Endothelial cell of umbilical vein (primary cell): ENCODE measurements at regions not wholly inside any gene's neighbourhood (a gene's known extent, or its start where the extent isn't known, plus 50 kb on each side); places are given as distances from the start of the nearest gene placed in this dataset.
"Not testable (repeated sequence)": the region's sequence is repeated elsewhere in the genome, so short reads cannot be mapped to it uniquely, and the experiment has no call there.

Experiments used
- BruUV-seq: library from RNA; stranded (reverse); fragments of 400-500 nt; replicated peaks from 2 replicates; lab custom pipeline; 2021; lab: Mats Ljungman, UMichigan
- CTCF ChIA-PET: fragments of 300-600, 350-600 bp; sonication (Branson Sonifier 250); formaldehyde crosslinking; loops from one replicate; lab custom pipeline; 2021; ENCODE audit warnings: antibody characterized with exemption, inconsistent platforms; lab: Charles Lee
- POLR2A ChIA-PET: fragments of 300-600, 350-600 bp; sonication (Branson Sonifier 250); formaldehyde crosslinking; loops from one replicate; lab custom pipeline; 2021; ENCODE audit warnings: antibody characterized with exemption, inconsistent platforms; lab: Charles Lee
- DNase-seq: peaks from one replicate; pipeline ENCODE4 v3.0.0-alpha.2; 2011; ENCODE audit warnings: low read depth, low spot score
- FAIRE-seq: peaks from 2 replicates; lab custom pipeline; 2011; peaks lifted over from hg19 to GRCh38; lab: Jason Lieb, UNC
- H2AFZ ChIP-seq: 2 replicates; pipeline ENCODE4 v1.6.0; 2012; ENCODE audit warnings: low read depth, low read length, control low read depth, inconsistent platforms
- H3K27ac ChIP-seq: 2 replicates; pipeline ENCODE4 v1.5.1; 2011; ENCODE audit warnings: low read depth, mild to moderate bottlenecking, control low read depth, low read length, moderate library complexity; ENCODE audit not compliant: insufficient read depth
- H3K27me3 ChIP-seq, 2 experiments: 2 replicates each; pipeline versions ENCODE4 v1.6.0 to v1.6.1; 2011; ENCODE audit warnings: low read length in 2 of 2, mixed read lengths in 1 of 2; ENCODE audit not compliant: control insufficient read depth in 2 of 2, insufficient read depth in 2 of 2
- H3K36me3 ChIP-seq, 2 experiments: 2 replicates in 1 of 2; 3 replicates in 1 of 2; pipeline ENCODE4 v1.5.1; 2011; ENCODE audit warnings: low read length in 2 of 2, mild to moderate bottlenecking in 1 of 2, moderate library complexity in 1 of 2; ENCODE audit not compliant: control insufficient read depth in 2 of 2, insufficient read depth in 2 of 2; ENCODE audit errors: extremely low read depth in 1 of 2
- H3K4me1 ChIP-seq: 3 replicates; pipeline ENCODE4 v1.5.1; 2011; ENCODE audit warnings: mild to moderate bottlenecking, low read length; ENCODE audit not compliant: control insufficient read depth, insufficient read depth; ENCODE audit errors: extremely low read depth
- H3K4me2 ChIP-seq: 2 replicates; pipeline ENCODE4 v1.6.1; 2011; ENCODE audit warnings: low read length, control low read depth, mixed read lengths; ENCODE audit not compliant: insufficient read depth
- H3K4me3 ChIP-seq, 3 experiments: fragments of 200-600 bp in 1 of 3; sonication (generic), shearing (Covaris generic) in 1 of 3; replicated peaks in 1 of 3; 2 replicates each; pipeline ENCODE4 v1.5.1; 2011 to 2016; ENCODE audit warnings: control low read depth in 3 of 3, low read length in 3 of 3, mild to moderate bottlenecking in 2 of 3, inconsistent platforms in 1 of 3, low read depth in 1 of 3, moderate library complexity in 1 of 3; ENCODE audit not compliant: insufficient read depth in 1 of 3
- H3K79me2 ChIP-seq: 2 replicates; pipeline ENCODE4 v1.6.0; 2012; ENCODE audit warnings: low read length, inconsistent platforms; ENCODE audit not compliant: control insufficient read depth, insufficient read depth
- H3K9ac ChIP-seq: replicated peaks from 2 replicates; pipeline ENCODE3; 2011; ENCODE audit warnings: low read length, control low read depth; ENCODE audit not compliant: insufficient read depth; ENCODE audit errors: extremely low read depth
- H3K9me1 ChIP-seq: replicated peaks from 3 replicates; pipeline ENCODE4 v1.6.0; 2011; ENCODE audit warnings: mild to moderate bottlenecking, low read length; ENCODE audit not compliant: control insufficient read depth, insufficient read depth; ENCODE audit errors: extremely low read depth
- H3K9me3 ChIP-seq: replicated peaks from 2 replicates; pipeline ENCODE4 v1.5.1; 2012; ENCODE audit warnings: low read length, inconsistent platforms; ENCODE audit not compliant: control insufficient read depth, insufficient read depth
- H4K20me1 ChIP-seq: replicated peaks from 2 replicates; pipeline ENCODE3; 2011; ENCODE audit warnings: mild to moderate bottlenecking, low read length; ENCODE audit not compliant: control insufficient read depth, insufficient read depth; ENCODE audit errors: extremely low read depth
- EZH2 ChIP-seq: IDR thresholded peaks from 2 replicates; pipeline ENCODE4 v1.6.1; 2012; ENCODE audit warnings: borderline replicate concordance, low read depth, mild to moderate bottlenecking, moderate library complexity, low read length, inconsistent platforms; ENCODE audit not compliant: severe bottlenecking
- FOS ChIP-seq: IDR thresholded peaks from 2 replicates; pipeline ENCODE4 v1.6.1; 2011; ENCODE audit warnings: mild to moderate bottlenecking, low read length, moderate library complexity, borderline replicate concordance; ENCODE audit not compliant: insufficient read depth
- GATA2 ChIP-seq: IDR thresholded peaks from 2 replicates; pipeline ENCODE4 v1.7.0; 2011; ENCODE audit warnings: low read depth, mild to moderate bottlenecking, moderate library complexity, mixed read lengths, low read length; ENCODE audit not compliant: insufficient read length, insufficient read depth
- JUN ChIP-seq: IDR thresholded peaks from 2 replicates; pipeline ENCODE4 v1.6.1; 2011; ENCODE audit warnings: borderline replicate concordance, low read depth; ENCODE audit not compliant: insufficient read length, insufficient read depth
- MYC ChIP-seq: IDR thresholded peaks from one replicate; pipeline ENCODE4 v1.6.1; 2011; ENCODE audit warnings: mild to moderate bottlenecking, low read depth, low read length
- POLR2A ChIP-seq: IDR thresholded peaks from 2 replicates; pipeline ENCODE4 v1.6.1; 2012; ENCODE audit warnings: low read depth, mild to moderate bottlenecking, control low read depth, low read length
- POLR2AphosphoS5 ChIP-seq: IDR thresholded peaks from 2 replicates; pipeline ENCODE4 v1.6.1; 2012; ENCODE audit warnings: low read depth, mild to moderate bottlenecking, control low read depth, low read length, moderate library complexity; ENCODE audit not compliant: insufficient read depth
- dilution Hi-C: fragments of 300-500 bp; cut with MboI; formaldehyde crosslinking; loops from one replicate; pipeline ENCODE4 v1.15.0; 2019; ENCODE audit warnings: low sequenced_read_pairs; ENCODE audit not compliant: extremely low pct_ligation_motif_present
- intact Hi-C: fragments of 100-400 bp; cut with micrococcal nuclease; formaldehyde crosslinking; loops from one replicate; pipeline ENCODE4 v1.10.0; 2022
- TF ChIP-seq, protein P1 (sequence below), 2 donors: IDR thresholded peaks; 1 replicate in 1 of 2; 2 replicates in 1 of 2; pipeline ENCODE4 v1.5.1; 2011; ENCODE audit warnings: low read length in 2 of 2, mild to moderate bottlenecking in 2 of 2, moderate library complexity in 2 of 2, control low read depth in 1 of 2, inconsistent platforms in 1 of 2, low read depth in 1 of 2; ENCODE audit not compliant: insufficient read depth in 1 of 2; ENCODE audit errors: extremely low read depth in 1 of 2
- TF ChIP-seq, protein P2 (sequence below): IDR thresholded peaks from 2 replicates; pipeline ENCODE4 v1.6.1; 2011; ENCODE audit not compliant: insufficient read depth, insufficient read length

DNA sequence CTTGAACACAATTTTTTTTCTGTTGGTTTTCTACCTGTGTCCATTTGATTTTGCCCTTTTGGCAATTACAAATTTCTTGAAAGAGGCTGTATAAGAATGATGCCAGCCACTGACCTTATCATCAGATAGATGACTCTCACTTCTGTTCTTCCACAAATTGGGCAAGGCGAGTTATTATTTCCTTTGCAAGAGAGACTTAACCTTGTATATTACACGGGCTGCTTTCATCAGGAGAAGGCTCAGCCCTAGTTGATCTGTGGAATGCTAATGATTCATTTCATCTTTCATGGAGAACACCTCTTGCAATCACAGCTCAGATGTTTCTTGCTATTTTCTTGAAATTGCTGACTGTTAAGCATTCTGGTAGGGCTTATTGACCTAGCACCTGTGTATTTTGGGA is 1155.4 kb downstream of the STIM2 start:
- Histone ChIP-seq H4K20me1 (no peaks in the 10 kb centered on the region), H3K36me3 (no peaks in the 10 kb centered on the region), H3K9ac (no peak overlapping the region), H3K4me2 (no peak overlapping the region), H3K9me1 (no peaks in the 10 kb centered on the region), H3K79me2 (no peaks in the 10 kb centered on the region), H2AFZ (no peak overlapping the region), H3K4me3 (no peak overlapping the region), H3K9me3 (peaks cover 1% of the 10 kb centered on the region), H3K27ac (no peak overlapping the region), H3K4me1 (no peaks in the 10 kb centered on the region), H3K27me3 (no peaks in the 10 kb centered on the region)
- TF ChIP-seq, protein P1, sequence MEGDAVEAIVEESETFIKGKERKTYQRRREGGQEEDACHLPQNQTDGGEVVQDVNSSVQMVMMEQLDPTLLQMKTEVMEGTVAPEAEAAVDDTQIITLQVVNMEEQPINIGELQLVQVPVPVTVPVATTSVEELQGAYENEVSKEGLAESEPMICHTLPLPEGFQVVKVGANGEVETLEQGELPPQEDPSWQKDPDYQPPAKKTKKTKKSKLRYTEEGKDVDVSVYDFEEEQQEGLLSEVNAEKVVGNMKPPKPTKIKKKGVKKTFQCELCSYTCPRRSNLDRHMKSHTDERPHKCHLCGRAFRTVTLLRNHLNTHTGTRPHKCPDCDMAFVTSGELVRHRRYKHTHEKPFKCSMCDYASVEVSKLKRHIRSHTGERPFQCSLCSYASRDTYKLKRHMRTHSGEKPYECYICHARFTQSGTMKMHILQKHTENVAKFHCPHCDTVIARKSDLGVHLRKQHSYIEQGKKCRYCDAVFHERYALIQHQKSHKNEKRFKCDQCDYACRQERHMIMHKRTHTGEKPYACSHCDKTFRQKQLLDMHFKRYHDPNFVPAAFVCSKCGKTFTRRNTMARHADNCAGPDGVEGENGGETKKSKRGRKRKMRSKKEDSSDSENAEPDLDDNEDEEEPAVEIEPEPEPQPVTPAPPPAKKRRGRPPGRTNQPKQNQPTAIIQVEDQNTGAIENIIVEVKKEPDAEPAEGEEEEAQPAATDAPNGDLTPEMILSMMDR (IDR thresholded peaks at IDR 0.05; ENCODE audit: extremely low read depth in 1 of 2, insufficient read depth in 1 of 2, low read depth in 1 of 2, low read length in 2 of 2) = no peak
- TF ChIP-seq GATA2 (no peak), FOS (no peak), JUN (no peak), MYC (no peak), POLR2AphosphoS5 (no peak), POLR2A (no peak), EZH2 (no peak)
- TF ChIP-seq, protein P2, sequence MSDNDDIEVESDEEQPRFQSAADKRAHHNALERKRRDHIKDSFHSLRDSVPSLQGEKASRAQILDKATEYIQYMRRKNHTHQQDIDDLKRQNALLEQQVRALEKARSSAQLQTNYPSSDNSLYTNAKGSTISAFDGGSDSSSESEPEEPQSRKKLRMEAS = no peak
- dilution Hi-C loops (no loop called here), intact Hi-C loops (no loop called here)
- ChIA-PET POLR2A (no interaction called here), CTCF (no interaction called here)
- DNase-seq (no peak), FAIRE-seq (no peak)
- BruUV-seq = no TSS peak

DNA sequence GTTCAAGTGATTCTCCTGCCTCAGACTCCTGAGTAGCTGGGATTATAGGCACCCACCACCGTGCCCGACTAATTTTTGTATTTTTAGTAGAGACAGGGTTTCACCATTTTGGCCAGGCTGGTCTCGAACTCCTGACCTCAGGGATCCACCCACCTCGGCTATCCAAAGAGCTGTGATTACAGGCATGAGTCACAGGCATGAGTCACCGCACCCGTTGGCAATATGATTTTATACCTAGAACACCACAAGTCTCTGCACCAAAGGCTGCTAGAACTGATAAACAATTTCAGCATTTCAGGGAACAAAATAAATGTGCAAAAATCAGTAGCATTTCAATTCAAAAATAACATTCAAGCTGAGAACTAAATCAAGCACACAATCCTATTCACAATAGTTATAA is 1177.6 kb downstream of the STIM2 start:
- H3K36me3 ChIP-seq, H3K4me2 ChIP-seq, H3K9me1 ChIP-seq, FAIRE-seq, H4K20me1 ChIP-seq, H3K4me3 ChIP-seq, H3K9ac ChIP-seq, DNase-seq, CTCF ChIA-PET, H2AFZ ChIP-seq, dilution Hi-C loops, intact Hi-C loops, POLR2A ChIA-PET, H3K4me1 ChIP-seq, H3K27ac ChIP-seq, H3K9me3 ChIP-seq, BruUV-seq, H3K27me3 ChIP-seq, H3K79me2 ChIP-seq: not testable (repeated sequence)
